HUES64 (cell line): ENCODE measurements at regions not wholly inside any gene's neighbourhood (a gene's known extent, or its start where the extent isn't known, plus 50 kb on each side); places are given as distances from the start of the nearest gene placed in this dataset.

Experiments used
- H3K27ac ChIP-seq: 2 replicates; pipeline ENCODE4 v1.7.0; 2013; ENCODE audit warnings: low read depth, low read length, inconsistent platforms
- H3K27me3 ChIP-seq: 2 replicates; pipeline ENCODE4 v1.6.1; 2013; ENCODE audit warnings: mild to moderate bottlenecking, low read length; ENCODE audit not compliant: insufficient read depth
- H3K36me3 ChIP-seq: 2 replicates; pipeline ENCODE4 v1.6.1; 2013; ENCODE audit warnings: mild to moderate bottlenecking, low read length; ENCODE audit not compliant: insufficient read depth
- H3K4me1 ChIP-seq: 2 replicates; pipeline ENCODE4 v1.6.1; 2013; ENCODE audit warnings: mild to moderate bottlenecking, low read length, moderate library complexity; ENCODE audit not compliant: insufficient read depth
- H3K4me3 ChIP-seq: 2 replicates; pipeline ENCODE4 v1.5.1; 2013; ENCODE audit warnings: mild to moderate bottlenecking, low read length, moderate library complexity
- H3K9ac ChIP-seq: 2 replicates; pipeline ENCODE4 v1.6.1; 2013; ENCODE audit warnings: mild to moderate bottlenecking, low read depth, low read length
- H3K9me3 ChIP-seq: 2 replicates; pipeline ENCODE4 v1.6.1; 2013; ENCODE audit warnings: low read depth, low read length; ENCODE audit not compliant: insufficient read depth
- WGBS: fragments of 150-250, 120-280 bp; methylation state at CpG from one replicate; pipeline ENCODE4 v1.1.7; 2013; ENCODE audit warnings: missing lambda C conversion rate; 5-methylcytosine and 5-hydroxymethylcytosine counted together

DNA sequence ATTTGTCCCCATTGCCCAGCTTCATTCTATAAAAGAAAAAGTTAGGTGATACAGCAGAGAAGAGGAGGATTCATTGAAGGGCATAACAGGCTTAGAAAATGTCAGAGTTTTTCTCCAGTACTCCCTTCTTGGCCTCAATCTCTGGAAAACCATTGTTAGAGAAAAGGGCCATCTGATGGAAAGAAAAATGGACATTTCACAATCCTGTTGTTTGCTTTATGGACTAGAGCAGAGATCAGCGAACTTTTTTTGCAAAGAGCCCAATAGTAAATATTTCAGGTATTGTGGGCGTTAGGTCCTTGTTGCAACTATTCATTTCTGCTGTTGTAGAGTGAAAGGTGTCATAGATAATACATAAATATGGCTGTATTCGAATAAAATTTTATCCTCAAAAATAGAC lies 208.8 kb downstream of the TLE4 start:
- H3K27me3 ChIP-seq: no peaks in the 10 kb centered on the region
- H3K9me3 ChIP-seq: no peaks in the 10 kb centered on the region
- no peak overlapping the region for H3K27ac ChIP-seq
- H3K4me1 ChIP-seq: no peaks in the 10 kb centered on the region; the same call in 1 of the 2 replicates
- WGBS: 97% methylated on average over 2 of the region's 3 CpGs
- no peaks in the 10 kb centered on the region for H3K36me3 ChIP-seq
- no peak overlapping the region for H3K9ac ChIP-seq
- no peak overlapping the region for H3K4me3 ChIP-seq

DNA sequence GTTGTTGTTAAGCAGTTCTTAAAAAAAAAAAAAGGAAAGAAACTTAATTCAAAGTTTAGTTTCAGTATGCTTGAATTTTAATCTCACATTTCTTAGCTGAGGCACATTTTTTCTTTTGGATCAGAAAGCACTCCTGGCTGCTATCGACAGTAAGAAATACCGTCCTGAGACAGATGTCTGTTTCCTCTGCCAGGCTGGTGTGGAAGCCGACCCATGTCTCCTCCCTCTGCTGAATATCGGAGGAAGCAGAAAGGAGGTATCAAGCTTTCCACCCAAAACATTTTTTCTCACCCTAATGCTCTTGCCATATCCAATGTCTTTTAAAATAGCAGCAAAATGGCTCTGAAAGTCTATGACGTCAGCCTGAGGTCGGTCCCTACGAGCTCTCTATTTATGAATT lies 208.1 kb downstream of the TLE4 start:
- Histone ChIP-seq H3K4me3 (no peak overlapping the region), H3K27ac (no peak overlapping the region), H3K36me3 (no peaks in the 10 kb centered on the region), H3K9me3 (no peaks in the 10 kb centered on the region), H3K9ac (no peak overlapping the region), H3K27me3 (no peaks in the 10 kb centered on the region), H3K4me1 (no peaks in the 10 kb centered on the region; the same call in 1 of the 2 replicates)
- 96% methylated on average over 7 of the region's 7 CpGs for WGBS

DNA sequence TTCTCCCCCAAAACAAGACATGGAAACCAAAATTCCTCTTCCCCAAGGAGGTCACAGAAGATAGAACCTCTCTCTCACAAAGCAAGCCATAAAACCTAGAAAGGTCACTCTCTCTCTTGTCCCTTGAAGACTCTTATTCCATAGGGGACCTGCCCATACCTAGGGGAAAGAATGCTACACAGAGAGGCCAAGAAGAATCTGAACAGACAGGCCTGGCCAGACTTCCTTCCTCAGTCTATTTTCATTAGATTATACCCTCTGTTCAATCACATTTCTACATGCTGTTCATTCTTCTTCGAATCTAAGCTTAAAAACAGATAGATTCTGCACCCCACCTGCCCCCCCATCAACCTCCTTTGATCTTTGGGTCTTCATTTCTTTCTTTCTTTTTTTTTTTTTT lies 206.8 kb downstream of the TLE4 start:
- Histone ChIP-seq H3K36me3 (no peaks in the 10 kb centered on the region), H3K27me3 (no peaks in the 10 kb centered on the region), H3K9ac (no peak overlapping the region), H3K27ac (no peak overlapping the region), H3K9me3 (no peaks in the 10 kb centered on the region), H3K4me1 (no peaks in the 10 kb centered on the region; the same call in 1 of the 2 replicates), H3K4me3 (no peak overlapping the region)
- WGBS: 98% methylated on average over 1 of the region's 1 CpG

DNA sequence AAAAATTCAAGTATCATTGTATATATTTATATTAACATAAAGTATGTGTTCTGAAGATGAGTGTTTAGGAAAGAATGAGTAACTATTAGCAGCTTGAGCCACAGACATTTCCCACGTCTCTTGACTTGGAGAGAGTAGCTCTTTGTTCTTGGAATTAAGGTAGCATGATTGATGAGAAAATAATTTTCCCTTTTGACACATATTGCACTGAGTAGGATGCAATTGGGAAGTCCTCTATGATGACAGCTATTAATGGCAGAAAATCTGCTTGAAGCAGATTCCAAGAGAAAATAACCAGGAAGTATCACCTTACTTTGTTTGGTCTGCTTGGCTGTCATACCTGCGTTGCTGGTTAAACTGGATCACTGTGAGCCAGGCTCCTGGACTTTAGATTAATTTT lies 204.8 kb downstream of the TLE4 start:
- H3K4me3 ChIP-seq: no peak overlapping the region
- no peak overlapping the region for H3K27ac ChIP-seq
- H3K9ac ChIP-seq: no peak overlapping the region
- no peaks in the 10 kb centered on the region for H3K36me3 ChIP-seq
- H3K9me3 ChIP-seq: no peaks in the 10 kb centered on the region
- no peaks in the 10 kb centered on the region for H3K27me3 ChIP-seq
- WGBS: 92% methylated on average over 2 of the region's 2 CpGs
- no peaks in the 10 kb centered on the region; the same call in 1 of the 2 replicates for H3K4me1 ChIP-seq
